Astrocyte of the spinal cord (primary cell): ENCODE measurements at regions not wholly inside any gene's neighbourhood (a gene's known extent, or its start where the extent isn't known, plus 50 kb on each side); places are given as distances from the start of the nearest gene placed in this dataset.
"Not testable (repeated sequence)": the region's sequence is repeated elsewhere in the genome, so short reads cannot be mapped to it uniquely, and the experiment has no call there.

ENCODE experiments used
- DNase-seq: peaks from one replicate; pipeline ENCODE4 v3.0.0; 2011; ENCODE audit warnings: low read depth, low spot score
- H3K4me3 ChIP-seq: 2 replicates; pipeline ENCODE4 v1.5.1; 2011; ENCODE audit warnings: low read depth, mild to moderate bottlenecking, low read length, moderate library complexity
- in situ Hi-C: cut with HindIII; loops from 2 replicates; pipeline ENCODE4 v1.10.0; 2017; ENCODE audit warnings: low sequenced_read_pairs
- TF ChIP-seq, protein P1 (sequence below): IDR thresholded peaks from 2 replicates; pipeline ENCODE4 v1.5.1; 2012; ENCODE audit warnings: low read depth, mild to moderate bottlenecking, low read length, inconsistent platforms

DNA sequence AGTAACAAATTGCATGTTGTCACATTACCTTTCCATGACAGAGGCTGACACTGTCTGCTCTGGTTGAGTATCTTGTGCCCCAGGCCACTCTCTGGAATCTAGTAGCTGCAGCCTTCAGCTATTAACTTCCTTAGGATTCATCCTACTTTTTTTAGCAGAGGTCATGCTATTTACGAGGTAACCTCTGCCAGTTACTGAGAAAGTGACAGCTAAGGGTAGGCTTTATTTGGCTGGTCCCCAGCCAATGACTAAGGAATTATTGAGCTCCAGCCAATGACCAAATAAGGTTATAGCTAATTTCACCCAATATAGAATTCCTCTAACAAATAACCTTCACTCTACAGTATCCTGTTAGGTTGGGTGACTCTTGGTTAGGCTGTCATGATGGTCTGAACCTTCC is 1361.7 kb downstream of the XPNPEP1 start:
- TF ChIP-seq, protein P1, sequence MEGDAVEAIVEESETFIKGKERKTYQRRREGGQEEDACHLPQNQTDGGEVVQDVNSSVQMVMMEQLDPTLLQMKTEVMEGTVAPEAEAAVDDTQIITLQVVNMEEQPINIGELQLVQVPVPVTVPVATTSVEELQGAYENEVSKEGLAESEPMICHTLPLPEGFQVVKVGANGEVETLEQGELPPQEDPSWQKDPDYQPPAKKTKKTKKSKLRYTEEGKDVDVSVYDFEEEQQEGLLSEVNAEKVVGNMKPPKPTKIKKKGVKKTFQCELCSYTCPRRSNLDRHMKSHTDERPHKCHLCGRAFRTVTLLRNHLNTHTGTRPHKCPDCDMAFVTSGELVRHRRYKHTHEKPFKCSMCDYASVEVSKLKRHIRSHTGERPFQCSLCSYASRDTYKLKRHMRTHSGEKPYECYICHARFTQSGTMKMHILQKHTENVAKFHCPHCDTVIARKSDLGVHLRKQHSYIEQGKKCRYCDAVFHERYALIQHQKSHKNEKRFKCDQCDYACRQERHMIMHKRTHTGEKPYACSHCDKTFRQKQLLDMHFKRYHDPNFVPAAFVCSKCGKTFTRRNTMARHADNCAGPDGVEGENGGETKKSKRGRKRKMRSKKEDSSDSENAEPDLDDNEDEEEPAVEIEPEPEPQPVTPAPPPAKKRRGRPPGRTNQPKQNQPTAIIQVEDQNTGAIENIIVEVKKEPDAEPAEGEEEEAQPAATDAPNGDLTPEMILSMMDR, result no peak

DNA sequence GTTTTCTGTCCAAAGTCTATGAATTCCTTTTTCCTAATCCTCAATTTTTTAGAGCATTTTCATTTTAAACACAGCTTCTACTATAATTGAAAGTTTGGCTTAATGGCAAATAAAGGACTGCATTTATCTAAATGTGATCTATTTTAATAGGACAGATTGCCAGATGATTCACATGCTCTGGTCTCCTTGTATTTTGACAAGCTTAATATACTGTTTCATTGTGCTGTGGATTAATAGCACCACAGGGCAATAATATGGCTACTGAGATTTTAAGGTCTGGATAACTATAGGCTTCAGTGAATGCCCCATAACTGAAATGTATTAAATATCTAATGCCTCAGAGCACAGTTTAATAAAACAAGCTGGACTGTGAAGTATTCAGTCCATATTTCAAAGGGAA is 1362.8 kb downstream of the XPNPEP1 start:
- no peak overlapping the region for H3K4me3 ChIP-seq
- in situ Hi-C loops, result no loop called here
- no peak for DNase-seq
- TF ChIP-seq, protein P1, result no peak

More for the DNA sequence above, 1361.7 kb downstream of the XPNPEP1 start:
- H3K4me3 ChIP-seq, result no peak overlapping the region
- DNase-seq, result peak; percentile 58
- in situ Hi-C loops, result no loop called here

DNA sequence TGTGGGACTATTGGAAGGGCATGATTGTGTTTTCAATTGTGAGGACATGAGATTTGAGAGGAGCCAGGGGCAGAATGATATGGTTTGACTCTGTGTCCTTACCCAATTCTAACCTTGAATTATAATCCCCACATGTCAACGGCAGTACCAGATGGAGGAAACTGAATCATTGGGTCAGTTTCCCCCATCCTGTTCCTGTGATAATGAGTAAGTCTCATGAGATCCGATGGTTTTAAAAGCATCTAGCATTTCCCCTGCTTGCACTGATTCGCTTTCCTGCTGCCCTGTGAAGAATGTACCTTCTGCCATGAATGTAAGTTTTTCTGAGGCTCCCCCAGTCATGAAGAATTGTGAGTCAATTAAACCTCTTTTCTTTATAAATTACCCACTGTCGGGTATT is 1367.1 kb downstream of the XPNPEP1 start:
- H3K4me3 ChIP-seq, result no peak overlapping the region
- in situ Hi-C loops, result no loop called here
- DNase-seq, result peak; percentile 4
- TF ChIP-seq, protein P1, result no peak

DNA sequence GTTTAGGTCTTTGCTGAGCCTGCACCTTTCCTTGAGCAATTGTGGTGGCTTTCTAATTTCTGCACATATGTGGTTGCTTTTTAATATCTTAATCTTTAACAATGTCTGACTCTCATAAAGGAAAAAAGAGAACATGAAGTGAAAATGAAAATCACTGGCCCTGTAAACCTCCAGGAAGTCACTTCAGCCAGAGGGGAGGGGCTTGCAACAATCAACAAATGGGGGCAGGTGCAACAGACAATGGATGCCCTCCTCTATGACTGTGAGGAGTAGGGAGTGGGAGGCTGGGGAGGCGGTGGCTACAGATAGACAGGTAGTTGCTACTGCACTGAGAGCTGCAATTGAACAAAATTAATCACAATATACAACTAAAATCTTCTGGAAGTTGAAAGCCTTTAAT is 1377.4 kb downstream of the XPNPEP1 start:
- in situ Hi-C loops, result no loop called here
- TF ChIP-seq, protein P1, result no peak

DNA sequence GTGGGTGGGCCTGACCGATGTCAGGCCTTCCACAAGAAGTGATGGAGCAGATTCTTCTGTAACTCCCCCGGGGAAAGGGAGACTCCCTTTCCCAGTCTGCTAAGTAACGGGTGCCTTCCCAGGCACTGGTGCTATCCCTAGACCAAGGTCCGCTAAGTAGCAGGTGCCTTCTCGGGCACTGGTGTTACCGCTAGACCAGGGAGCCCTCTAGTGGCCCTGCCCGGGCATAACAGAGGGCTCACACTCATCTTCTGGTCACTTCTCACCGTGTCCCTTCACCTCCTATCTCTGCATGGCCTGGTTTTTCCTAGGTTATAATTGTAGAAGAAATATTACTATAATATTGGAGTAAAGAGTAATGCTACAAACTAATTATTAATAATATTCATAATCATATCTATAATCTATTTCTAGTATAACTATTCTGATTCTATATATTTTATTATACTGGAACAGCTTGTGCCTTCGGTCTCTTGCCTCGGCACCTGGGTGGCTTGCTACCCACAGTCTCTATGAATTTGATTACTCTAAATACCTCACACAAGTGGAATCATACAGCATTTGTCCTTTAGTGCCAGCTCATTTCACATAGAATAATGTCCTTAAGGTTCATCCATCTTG is 1378.7 kb downstream of the XPNPEP1 start:
- TF ChIP-seq, protein P1, result peak; percentile 97
- peak; percentile 57 for DNase-seq
- in situ Hi-C loops, result no loop called here
- H3K4me3 ChIP-seq, result no peak overlapping the region

More for the DNA sequence above, 1377.4 kb downstream of the XPNPEP1 start:
- no peak overlapping the region for H3K4me3 ChIP-seq
- DNase-seq, result no peak

DNA sequence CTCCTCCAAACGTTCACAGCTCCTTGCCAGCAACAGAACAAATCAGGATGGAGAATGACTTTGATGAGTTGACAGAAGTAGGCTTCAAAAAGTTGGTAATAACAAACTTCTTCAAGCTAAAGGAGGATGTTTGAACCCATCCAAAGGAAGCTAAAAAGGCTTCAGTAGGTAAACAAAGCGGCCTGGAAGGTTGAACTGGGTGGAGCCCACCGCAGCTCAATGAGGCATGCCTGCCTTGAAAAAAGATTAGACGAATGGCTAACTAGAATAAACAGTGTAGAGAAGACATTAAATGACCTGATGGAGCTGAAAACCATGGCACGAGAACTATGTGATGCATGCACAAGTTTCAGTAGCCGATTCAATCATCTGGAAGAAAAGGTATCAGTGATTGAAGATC is 1369.0 kb upstream of the SORCS1 start:
- in situ Hi-C loops, H3K4me3 ChIP-seq, DNase-seq: not testable (repeated sequence)

DNA sequence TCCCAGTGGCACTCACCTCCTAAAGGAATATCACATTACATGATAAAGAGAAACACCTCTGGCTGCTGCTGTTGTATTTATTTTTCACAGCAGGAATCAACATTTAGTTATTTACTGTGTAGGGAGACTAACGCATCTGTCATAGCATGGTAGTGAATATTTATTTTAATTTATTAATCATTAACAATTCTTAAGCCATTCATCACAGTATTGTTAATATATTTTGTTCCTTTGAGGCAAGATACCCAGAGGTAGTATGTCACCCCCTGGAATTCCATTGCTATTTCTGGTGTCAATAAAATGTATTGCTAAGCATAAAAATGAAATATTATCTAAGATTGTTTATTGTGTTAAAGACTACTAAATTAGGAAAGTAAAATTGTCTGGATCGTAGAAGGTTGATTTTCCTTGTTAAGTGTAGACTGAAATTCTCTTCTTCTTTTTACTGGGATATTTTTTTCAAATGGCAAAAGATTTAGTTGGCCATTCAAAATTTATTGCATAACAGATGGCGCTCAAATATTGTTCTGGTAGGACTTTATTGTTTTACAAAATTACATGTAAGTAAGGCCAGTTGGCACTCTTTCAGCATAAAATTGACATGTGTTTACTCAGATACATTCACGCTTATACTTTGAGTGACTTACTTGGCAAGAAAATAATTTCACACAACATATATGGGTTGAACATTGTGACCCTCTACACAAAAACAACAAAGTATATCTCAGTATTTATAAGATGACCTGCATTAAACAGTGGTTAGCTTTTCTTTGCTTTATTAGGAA is 1358.7 kb upstream of the SORCS1 start:
- TF ChIP-seq, protein P1, result no peak
- DNase-seq, result no peak
- no peak overlapping the region for H3K4me3 ChIP-seq
- in situ Hi-C loops, result no loop called here
